ENCODE measurements at regions not wholly inside any gene's neighbourhood (a gene's known extent, or its start where the extent isn't known, plus 50 kb on each side); places are given as distances from the start of the nearest gene placed in this dataset.
"Not testable (repeated sequence)": the region's sequence is repeated elsewhere in the genome, so short reads cannot be mapped to it uniquely, and the experiment has no call there.

- Histone ChIP-seq H2AFZ (ENCODE audit: low read depth) (no peak overlapping the region), H3K4me1 (ENCODE audit: control insufficient read depth in 1 of 2, insufficient read depth in 2 of 2, low read depth in 1 of 2, low read length in 1 of 2) (no peaks in the 10 kb centered on the region), H3K4me2 (no peak overlapping the region), H3K36me3 (replicated peaks in 1 of 2; ENCODE audit: control insufficient read depth in 1 of 2, insufficient read depth in 2 of 2, low read length in 1 of 2) (no peaks in the 10 kb centered on the region), H4K20me1 (ENCODE audit: insufficient read depth) (no peaks in the 10 kb centered on the region), H3K9me3 (no peaks in the 10 kb centered on the region), H3K27me3 (ENCODE audit: insufficient read depth) (no peaks in the 10 kb centered on the region), H3K9me2 (no peaks in the 10 kb centered on the region), H3F3A (replicated peaks; ENCODE audit: insufficient read depth) (no peaks in the 10 kb centered on the region), H3K79me2 (ENCODE audit: insufficient read depth) (no peaks in the 10 kb centered on the region), H3K4me3 (ENCODE audit: low read depth in 2 of 2, low read length in 1 of 2) (no peak overlapping the region), H3K27ac (ENCODE audit: low read depth in 2 of 2, low read length in 1 of 2) (no peak overlapping the region), H3K9ac (no peak overlapping the region)
- DNase-seq = no peak
- POLR2A ChIA-PET = no interaction called here
- CTCF ChIA-PET = interaction anchor here (1.9 kb wide), 1 partner anchor 43 kb away, joined by 5 read pairs; no protein-coding TSS in a partner anchor
- WGBS (ENCODE audit: low lambda C conversion rate) = 9% methylated on average over 2 of the region's 2 CpGs
- TF ChIP-seq GABPA (IDR thresholded peaks at IDR 0.05; ENCODE audit: low read depth) (no peak), CHD2 (IDR thresholded peaks at IDR 0.05; ENCODE audit: low read length, partially characterized antibody) (no peak)
Measured at GRCh38 chr3:75863878-75864277, 78.5 kb upstream of the ZNF717 start.

- H3K4me3 ChIP-seq (ENCODE audit: low read depth in 2 of 2, low read length in 1 of 2); H3K79me2 ChIP-seq (ENCODE audit: insufficient read depth); H3F3A ChIP-seq (replicated peaks; ENCODE audit: insufficient read depth); H3K27ac ChIP-seq (ENCODE audit: low read depth in 2 of 2, low read length in 1 of 2); H2AFZ ChIP-seq (ENCODE audit: low read depth); H3K4me1 ChIP-seq (ENCODE audit: control insufficient read depth in 1 of 2, insufficient read depth in 2 of 2, low read depth in 1 of 2, low read length in 1 of 2); H3K9me2 ChIP-seq; H3K9ac ChIP-seq; H3K36me3 ChIP-seq (replicated peaks in 1 of 2; ENCODE audit: control insufficient read depth in 1 of 2, insufficient read depth in 2 of 2, low read length in 1 of 2); POLR2A ChIA-PET; H3K27me3 ChIP-seq (ENCODE audit: insufficient read depth); H4K20me1 ChIP-seq (ENCODE audit: insufficient read depth); CTCF ChIA-PET; H3K4me2 ChIP-seq; DNase-seq; H3K9me3 ChIP-seq: not testable (repeated sequence)
- WGBS (ENCODE audit: low lambda C conversion rate) = 16% methylated on average over 5 of the region's 5 CpGs
Measured at GRCh38 chr3:75883719-75884118, 98.4 kb upstream of the ZNF717 start.

DNA sequence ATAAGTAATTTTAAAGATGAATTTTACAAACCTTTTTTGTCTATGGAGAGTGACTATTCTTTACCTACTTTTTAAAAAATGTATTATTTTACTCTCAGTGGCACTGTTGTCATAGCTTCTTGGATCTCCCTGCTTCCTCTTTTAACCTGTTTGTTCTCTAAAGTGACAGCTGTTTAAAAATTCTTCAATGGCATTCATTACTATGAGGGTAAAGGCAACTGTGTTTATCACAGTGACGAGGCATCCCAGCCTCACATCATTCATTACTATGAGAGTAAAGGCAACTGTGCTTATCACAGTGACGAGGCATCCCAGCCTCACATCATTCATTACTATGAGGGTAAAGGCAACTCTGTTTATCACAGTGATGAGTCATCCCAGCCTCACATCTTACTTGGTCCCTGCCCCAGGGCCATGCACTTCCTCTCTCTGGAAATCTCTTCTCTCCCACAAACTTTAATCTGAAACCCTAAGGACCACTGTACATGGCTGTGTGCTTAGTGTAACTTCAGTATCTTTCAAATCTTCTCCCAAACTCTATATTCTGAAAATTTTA lies 101.7 kb upstream of the ZNF717 start:
- Histone ChIP-seq H2AFZ (ENCODE audit: low read depth) (no peak overlapping the region), H3K4me3 (ENCODE audit: low read depth in 2 of 2, low read length in 1 of 2) (no peak overlapping the region), H3F3A (replicated peaks; ENCODE audit: insufficient read depth) (no peaks in the 10 kb centered on the region), H3K27ac (ENCODE audit: low read depth in 2 of 2, low read length in 1 of 2) (no peak overlapping the region), H3K9me2 (no peaks in the 10 kb centered on the region), H3K4me2 (no peak overlapping the region), H3K9ac (no peak overlapping the region), H3K36me3 (replicated peaks in 1 of 2; ENCODE audit: control insufficient read depth in 1 of 2, insufficient read depth in 2 of 2, low read length in 1 of 2) (no peaks in the 10 kb centered on the region), H3K27me3 (ENCODE audit: insufficient read depth) (no peaks in the 10 kb centered on the region), H3K4me1 (ENCODE audit: control insufficient read depth in 1 of 2, insufficient read depth in 2 of 2, low read depth in 1 of 2, low read length in 1 of 2) (no peaks in the 10 kb centered on the region), H3K9me3 (no peaks in the 10 kb centered on the region), H4K20me1 (ENCODE audit: insufficient read depth) (no peaks in the 10 kb centered on the region), H3K79me2 (ENCODE audit: insufficient read depth) (no peaks in the 10 kb centered on the region)
- POLR2A ChIA-PET = no interaction called here
- CTCF ChIA-PET = no interaction called here
- TF ChIP-seq TCF12 (IDR thresholded peaks at IDR 0.05) = no peak
- TF ChIP-seq TAF1 (IDR thresholded peaks at IDR 0.05; ENCODE audit: borderline replicate concordance, low read depth, low read length) = no peak
- TF ChIP-seq, protein P1, sequence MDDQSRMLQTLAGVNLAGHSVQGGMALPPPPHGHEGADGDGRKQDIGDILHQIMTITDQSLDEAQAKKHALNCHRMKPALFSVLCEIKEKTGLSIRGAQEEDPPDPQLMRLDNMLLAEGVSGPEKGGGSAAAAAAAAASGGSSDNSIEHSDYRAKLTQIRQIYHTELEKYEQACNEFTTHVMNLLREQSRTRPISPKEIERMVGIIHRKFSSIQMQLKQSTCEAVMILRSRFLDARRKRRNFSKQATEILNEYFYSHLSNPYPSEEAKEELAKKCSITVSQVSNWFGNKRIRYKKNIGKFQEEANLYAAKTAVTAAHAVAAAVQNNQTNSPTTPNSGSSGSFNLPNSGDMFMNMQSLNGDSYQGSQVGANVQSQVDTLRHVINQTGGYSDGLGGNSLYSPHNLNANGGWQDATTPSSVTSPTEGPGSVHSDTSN (IDR thresholded peaks at IDR 0.05) = no peak
- TF ChIP-seq CHD2 (IDR thresholded peaks at IDR 0.05; ENCODE audit: low read length, partially characterized antibody) = no peak
- TF ChIP-seq RXRA (IDR thresholded peaks at IDR 0.05; ENCODE audit: borderline replicate concordance, low read depth) = no peak
- TF ChIP-seq ZBTB33 (IDR thresholded peaks at IDR 0.05; ENCODE audit: borderline replicate concordance, low read depth) = no peak
- no peak for DNase-seq
- WGBS (ENCODE audit: low lambda C conversion rate) = 12% methylated on average over 2 of the region's 2 CpGs
